SK-N-SH treated with all-trans-retinoic acid at 6 μM for 48 hours (cell line): ENCODE measurements at regions not wholly inside any gene's neighbourhood (a gene's known extent, or its start where the extent isn't known, plus 50 kb on each side); places are given as distances from the start of the nearest gene placed in this dataset.

Experiments
- ATAC-seq: fragments of 200-7000 bp; cut with Tn5 transposase; 3 replicates; pipeline ENCODE4 v1.9.1; 2020; ENCODE audit warnings: mild to moderate bottlenecking, moderate library complexity
- BACH2 ChIP-seq: fragments of 250-450 bp; sonication (Bioruptor Pico); IDR thresholded peaks from 2 replicates; pipeline ENCODE4 v1.9.0; 2021; ENCODE audit warnings: mild to moderate bottlenecking, borderline replicate concordance
- CREB5 ChIP-seq: fragments of 250-450 bp; sonication (Bioruptor Pico); IDR thresholded peaks from 2 replicates; pipeline ENCODE4 v1.5.1; 2020; ENCODE audit warnings: low read depth, mild to moderate bottlenecking, moderate library complexity
- CSDC2 ChIP-seq: fragments of 250-450 bp; sonication (Bioruptor Pico); IDR thresholded peaks from 2 replicates; pipeline ENCODE4 v1.5.0; 2020; ENCODE audit warnings: mild to moderate bottlenecking, moderate library complexity
- CSRNP3 ChIP-seq: fragments of 250-450 bp; sonication (Bioruptor Pico); IDR thresholded peaks from 2 replicates; pipeline ENCODE4 v1.5.1; 2021; ENCODE audit warnings: mild to moderate bottlenecking, moderate library complexity
- ESRRG ChIP-seq: fragments of 250-450 bp; sonication (Bioruptor Pico); IDR thresholded peaks from 2 replicates; pipeline ENCODE4 v1.6.1; 2021; ENCODE audit warnings: mild to moderate bottlenecking
- GLIS3 ChIP-seq: fragments of 250-450 bp; sonication (Bioruptor Pico); IDR thresholded peaks from 2 replicates; pipeline ENCODE4 v1.5.0; 2020; ENCODE audit warnings: mild to moderate bottlenecking, moderate library complexity
- PATZ1 ChIP-seq: fragments of 250-450 bp; sonication (Bioruptor Pico); IDR thresholded peaks from 2 replicates; pipeline ENCODE4 v1.8.0; 2020; ENCODE audit warnings: mild to moderate bottlenecking, moderate library complexity, borderline replicate concordance
- POU6F1 ChIP-seq: fragments of 250-450 bp; sonication (Bioruptor Pico); IDR thresholded peaks from 2 replicates; pipeline ENCODE4 v1.8.0; 2021; ENCODE audit warnings: low read depth, mild to moderate bottlenecking, moderate library complexity, borderline replicate concordance
- PPARA ChIP-seq: fragments of 250-450 bp; sonication (Bioruptor Pico); IDR thresholded peaks from 2 replicates; pipeline ENCODE4 v1.5.0; 2020; ENCODE audit warnings: mild to moderate bottlenecking, borderline replicate concordance
- RARB ChIP-seq: fragments of 250-450 bp; sonication (Bioruptor Pico); IDR thresholded peaks from 2 replicates; pipeline ENCODE4 v1.8.0; 2021; ENCODE audit warnings: mild to moderate bottlenecking, moderate library complexity
- SNAI2 ChIP-seq: fragments of 250-450 bp; sonication (Bioruptor Pico); IDR thresholded peaks from 2 replicates; pipeline ENCODE4 v1.5.0; 2020; ENCODE audit warnings: mild to moderate bottlenecking, moderate library complexity
- TOX ChIP-seq: fragments of 250-450 bp; sonication (Bioruptor Pico); IDR thresholded peaks from 2 replicates; pipeline ENCODE4 v1.8.0; 2021; ENCODE audit warnings: mild to moderate bottlenecking, moderate library complexity, borderline replicate concordance
- TSHZ2 ChIP-seq: fragments of 250-450 bp; sonication (Bioruptor Pico); IDR thresholded peaks from 2 replicates; pipeline ENCODE4 v1.5.0; 2020; ENCODE audit warnings: mild to moderate bottlenecking, moderate library complexity
- ZFP3 ChIP-seq: fragments of 250-450 bp; sonication (Bioruptor Pico); IDR thresholded peaks from 2 replicates; pipeline ENCODE4 v1.5.0; 2020; ENCODE audit warnings: mild to moderate bottlenecking, moderate library complexity
- ZNF70 ChIP-seq: fragments of 450-650 bp; formaldehyde crosslinking; IDR thresholded peaks from 2 replicates; pipeline ENCODE4 v1.5.0; 2020; ENCODE audit warnings: mild to moderate bottlenecking, moderate library complexity

GRCh38 chr4:123090886-123091285 lies 168.5 kb upstream of the NUDT6 start:
- TF ChIP-seq CSRNP3 (CRISPR knock-in tag) (no peak), BACH2 (CRISPR knock-in tag) (no peak), SNAI2 (CRISPR knock-in tag) (no peak), ZNF70 (CRISPR knock-in tag) (no peak), TOX (CRISPR knock-in tag) (no peak), CSDC2 (no peak), RARB (CRISPR knock-in tag) (no peak), PATZ1 (CRISPR knock-in tag) (no peak), PPARA (CRISPR knock-in tag) (no peak)
- ATAC-seq = no peak

- no peak for ATAC-seq
- TF ChIP-seq ZFP3 = no peak
- TF ChIP-seq ZNF70 (CRISPR knock-in tag) = no peak
- TF ChIP-seq POU6F1 (CRISPR knock-in tag) = no peak
- TF ChIP-seq CSRNP3 (CRISPR knock-in tag) = no peak
- no peak for TF ChIP-seq PATZ1 (CRISPR knock-in tag)
- no peak for TF ChIP-seq TOX (CRISPR knock-in tag)
- no peak for TF ChIP-seq ESRRG (CRISPR knock-in tag)
- no peak for TF ChIP-seq CREB5 (CRISPR knock-in tag)
- no peak for TF ChIP-seq TSHZ2 (CRISPR knock-in tag)
These were observed 170.2 kb upstream of the NUDT6 start for GRCh38 chr4:123092586-123092985.

- TF ChIP-seq RARB (CRISPR knock-in tag) (no peak), ZNF70 (CRISPR knock-in tag) (no peak), GLIS3 (no peak), PPARA (CRISPR knock-in tag) (no peak), CSRNP3 (CRISPR knock-in tag) (no peak), TSHZ2 (CRISPR knock-in tag) (no peak), ESRRG (CRISPR knock-in tag) (no peak), TOX (CRISPR knock-in tag) (no peak), POU6F1 (CRISPR knock-in tag) (no peak), BACH2 (CRISPR knock-in tag) (no peak)
- ATAC-seq = no peak
These were observed 170.8 kb upstream of the NUDT6 start for GRCh38 chr4:123093236-123093635.
